ENCODE measurements at regions not wholly inside any gene's neighbourhood (a gene's known extent, or its start where the extent isn't known, plus 50 kb on each side); places are given as distances from the start of the nearest gene placed in this dataset.

GRCh38 chr5:175279506-175279905 lies 164.5 kb downstream of the DRD1 start:
- no peak for DNase-seq (ENCODE audit: low spot score)
- TF ChIP-seq CTCF (IDR thresholded peaks at IDR 0.05; ENCODE audit: extremely low read depth, insufficient read depth, missing control alignments) = no peak
- in situ Hi-C loops (cut with MboI; ENCODE audit: low pct_unique_long_range_greater_than_20kb, low sequenced_read_pairs, unreplicated experiment) = no loop called here

GRCh38 chr5:175275748-175276147 lies 168.2 kb downstream of the DRD1 start:
- in situ Hi-C loops (cut with MboI; ENCODE audit: low pct_unique_long_range_greater_than_20kb, low sequenced_read_pairs, unreplicated experiment) = no loop called here
- no peak for TF ChIP-seq CTCF (IDR thresholded peaks at IDR 0.05; ENCODE audit: extremely low read depth, insufficient read depth, missing control alignments)
- DNase-seq (ENCODE audit: low spot score) = no peak

- no peak for DNase-seq (ENCODE audit: low spot score)
- no peak for TF ChIP-seq CTCF (IDR thresholded peaks at IDR 0.05; ENCODE audit: extremely low read depth, insufficient read depth, missing control alignments)
- in situ Hi-C loops (cut with MboI; ENCODE audit: low pct_unique_long_range_greater_than_20kb, low sequenced_read_pairs, unreplicated experiment) = no loop called here
Observed at GRCh38 chr5:175275097-175275496, 168.9 kb downstream of the DRD1 start.

GRCh38 chr5:175274171-175274570 lies 169.8 kb downstream of the DRD1 start:
- TF ChIP-seq CTCF (IDR thresholded peaks at IDR 0.05; ENCODE audit: extremely low read depth, insufficient read depth, missing control alignments) = no peak
- in situ Hi-C loops (cut with MboI; ENCODE audit: low pct_unique_long_range_greater_than_20kb, low sequenced_read_pairs, unreplicated experiment) = no loop called here

GRCh38 chr5:175264406-175264805 lies 179.6 kb downstream of the DRD1 start:
- DNase-seq (ENCODE audit: low spot score) = no peak
- TF ChIP-seq CTCF (IDR thresholded peaks at IDR 0.05; ENCODE audit: extremely low read depth, insufficient read depth, missing control alignments) = no peak
- in situ Hi-C loops (cut with MboI; ENCODE audit: low pct_unique_long_range_greater_than_20kb, low sequenced_read_pairs, unreplicated experiment) = no loop called here

More at GRCh38 chr5:175274171-175274570, 169.8 kb downstream of the DRD1 start:
- no peak for DNase-seq (ENCODE audit: low spot score)

DNA sequence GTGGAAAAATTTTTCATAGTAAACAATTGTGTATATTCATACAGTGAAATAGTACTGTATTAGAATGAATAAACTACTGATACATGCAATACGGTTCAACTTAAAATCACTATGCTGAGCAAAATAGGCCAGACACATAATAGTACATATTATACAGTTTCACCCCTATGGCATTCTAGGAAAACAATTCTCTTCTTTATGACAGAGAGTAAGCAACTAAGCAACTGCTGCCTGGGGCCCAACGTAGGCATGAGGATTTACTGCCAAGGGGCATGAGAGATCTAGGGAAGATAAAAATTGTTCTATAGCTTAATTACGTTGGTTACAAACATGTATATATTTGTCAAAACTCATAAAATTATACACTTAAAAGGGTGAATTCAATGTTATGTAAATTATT lies 180.2 kb downstream of the DRD1 start:
- in situ Hi-C loops (cut with MboI; ENCODE audit: low pct_unique_long_range_greater_than_20kb, low sequenced_read_pairs, unreplicated experiment) = no loop called here
- no peak for TF ChIP-seq CTCF (IDR thresholded peaks at IDR 0.05; ENCODE audit: extremely low read depth, insufficient read depth, missing control alignments)
- DNase-seq (ENCODE audit: low spot score) = no peak

GRCh38 chr5:175261526-175261925 lies 182.5 kb downstream of the DRD1 start:
- TF ChIP-seq CTCF (IDR thresholded peaks at IDR 0.05; ENCODE audit: extremely low read depth, insufficient read depth, missing control alignments) = no peak
- DNase-seq (ENCODE audit: low spot score) = no peak
- in situ Hi-C loops (cut with MboI; ENCODE audit: low pct_unique_long_range_greater_than_20kb, low sequenced_read_pairs, unreplicated experiment) = no loop called here
